K562 (cell line): ENCODE measurements at regions not wholly inside any gene's neighbourhood (a gene's known extent, or its start where the extent isn't known, plus 50 kb on each side); places are given as distances from the start of the nearest gene placed in this dataset.

ENCODE experiments used
- ATAC-seq: fragments of 200-7000 bp; cut with Tn5 transposase; 3 replicates; pipeline ENCODE4 v1.9.1; 2020; ENCODE audit warnings: moderate library complexity
- BruUV-seq: library from RNA; stranded (reverse); fragments of 400-500 nt; replicated peaks from 2 replicates; lab custom pipeline; 2021; lab: Mats Ljungman, UMichigan
- CTCF ChIA-PET: fragments of 300-600 bp; formaldehyde crosslinking; extraction: SDS; loops from one replicate; lab custom pipeline; 2021; ENCODE audit warnings: low intra/inter-chr PET ratio; lab: Yijun Ruan, JAX
- POLR2A ChIA-PET: fragments of 300-600, 350-650 bp; sonication (Branson Sonifier 250); formaldehyde crosslinking; extraction: SDS; loops from one replicate; lab custom pipeline; 2021; ENCODE audit warnings: antibody characterized with exemption, inconsistent platforms; lab: Yijun Ruan, JAX
- DNase-seq, 4 experiments: peaks; one replicate each; pipeline versions ENCODE4 v3.0.0 to v3.0.0-alpha.2; 2011 to 2018; ENCODE audit warnings: low spot score in 3 of 4, mixed read lengths in 3 of 4; ENCODE audit errors: extremely low read depth in 1 of 4
- FAIRE-seq: peaks from 2 replicates; lab custom pipeline; 2011; peaks lifted over from hg19 to GRCh38; lab: Jason Lieb, UNC
- H2AFZ ChIP-seq: 2 replicates; pipeline ENCODE4 v1.6.0; 2011; ENCODE audit warnings: low read depth, low read length, control low read depth, inconsistent platforms
- H3K27ac ChIP-seq: fragments of 200-600 bp; 3 replicates; pipeline ENCODE4 v1.8.0; 2011; ENCODE audit warnings: low read depth, mild to moderate bottlenecking, control low read depth, inconsistent platforms, low read length, moderate library complexity, mixed read lengths; ENCODE audit errors: extremely low read depth
- H3K27me3 ChIP-seq, 2 experiments: fragments of 300-600 bp in 1 of 2; 2 replicates in 1 of 2; 3 replicates in 1 of 2; pipeline versions ENCODE4 v1.6.0 to v1.8.0; 2011; ENCODE audit warnings: inconsistent platforms in 2 of 2, low read length in 2 of 2, mild to moderate bottlenecking in 1 of 2, mixed read lengths in 1 of 2, moderate library complexity in 1 of 2; ENCODE audit not compliant: control insufficient read depth in 2 of 2, insufficient read depth in 2 of 2
- H3K36me3 ChIP-seq: fragments of 300-600 bp; 3 replicates; pipeline ENCODE4 v1.8.0; 2011; ENCODE audit warnings: mild to moderate bottlenecking, low read length, inconsistent platforms; ENCODE audit not compliant: control insufficient read depth, insufficient read depth
- H3K4me1 ChIP-seq, 2 experiments: fragments of 200-600 bp in 1 of 2; replicated peaks in 1 of 2; 2 replicates in 1 of 2; 3 replicates in 1 of 2; pipeline versions ENCODE4 v1.5.1 to v1.8.0; 2011; ENCODE audit warnings: inconsistent platforms in 2 of 2, low read length in 2 of 2, mild to moderate bottlenecking in 1 of 2, mixed read lengths in 1 of 2, moderate library complexity in 1 of 2; ENCODE audit not compliant: control insufficient read depth in 2 of 2, insufficient read depth in 2 of 2
- H3K4me2 ChIP-seq: 2 replicates; pipeline ENCODE4 v1.6.1; 2011; ENCODE audit warnings: low read length, control low read depth, inconsistent platforms, mixed read lengths; ENCODE audit not compliant: insufficient read depth
- H3K4me3 ChIP-seq: fragments of 200-600 bp; sonication (generic), shearing (Covaris generic); 2 replicates; pipeline ENCODE4 v1.5.1; 2016; ENCODE audit warnings: control low read depth, inconsistent platforms
- H3K79me2 ChIP-seq: fragments of 200-600 bp; 3 replicates; pipeline ENCODE4 v1.8.0; 2011; ENCODE audit warnings: low read length, inconsistent platforms; ENCODE audit not compliant: control insufficient read depth, insufficient read depth
- H3K9ac ChIP-seq, 2 experiments: 2 replicates each; pipeline versions ENCODE4 v1.6.0 to v1.6.1; 2011; ENCODE audit warnings: low read depth in 2 of 2, low read length in 2 of 2, control low read depth in 1 of 2, inconsistent platforms in 1 of 2, mild to moderate bottlenecking in 1 of 2, mixed read lengths in 1 of 2; ENCODE audit not compliant: insufficient read depth in 1 of 2
- H3K9me1 ChIP-seq: one replicate; pipeline ENCODE4 v1.6.0; 2011; ENCODE audit warnings: inconsistent platforms, mild to moderate bottlenecking, low read length, moderate library complexity; ENCODE audit not compliant: control insufficient read depth, insufficient read depth
- H3K9me3 ChIP-seq: replicated peaks from 2 replicates; pipeline ENCODE4 v1.5.1; 2011; ENCODE audit warnings: low read depth, low read length, inconsistent platforms; ENCODE audit not compliant: control insufficient read depth, insufficient read depth
- H4K20me1 ChIP-seq: replicated peaks from 2 replicates; pipeline ENCODE4 v1.6.1; 2011; ENCODE audit warnings: low read length, inconsistent platforms, mixed read lengths; ENCODE audit not compliant: control insufficient read depth, insufficient read depth
- CCNT2 ChIP-seq: IDR thresholded peaks from 2 replicates; pipeline ENCODE4 v1.6.1; 2011; ENCODE audit warnings: borderline replicate concordance, low read depth, mild to moderate bottlenecking, moderate library complexity, mixed read lengths, low read length; ENCODE audit not compliant: insufficient read length; ENCODE audit errors: extremely low read depth
- NELFE ChIP-seq: IDR thresholded peaks from 2 replicates; pipeline ENCODE4 v1.6.1; 2011; ENCODE audit warnings: mild to moderate bottlenecking; ENCODE audit not compliant: insufficient read depth, insufficient read length
- PBX2 ChIP-seq, 2 experiments: IDR thresholded peaks in 1 of 2; conservative IDR thresholded peaks in 1 of 2; 2 replicates each; pipeline ENCODE4 v1.6.1; 2016; ENCODE audit warnings: low read depth in 2 of 2, mild to moderate bottlenecking in 1 of 2, missing compliant biosample characterization in 1 of 2, missing genetic modification characterization in 1 of 2, moderate library complexity in 1 of 2
- PHF21A ChIP-seq: fragments of 450-650 bp; IDR thresholded peaks from 2 replicates; pipeline ENCODE4 v1.6.1; 2017; ENCODE audit warnings: low read depth, borderline replicate concordance
- RAD51 ChIP-seq: fragments of 450-650 bp; IDR thresholded peaks from 2 replicates; pipeline ENCODE4 v1.7.1; 2016; ENCODE audit warnings: low read depth, mild to moderate bottlenecking, borderline replicate concordance
- SLC30A9 ChIP-seq: fragments of 250-450 bp; sonication (Bioruptor Pico); IDR thresholded peaks from 2 replicates; pipeline ENCODE4 v1.8.0; 2022; ENCODE audit warnings: mild to moderate bottlenecking, moderate library complexity
- SREBF2 ChIP-seq: sonication (generic); formaldehyde crosslinking; IDR thresholded peaks from 2 replicates; pipeline ENCODE4 v1.4.0; 2020; ENCODE audit warnings: mild to moderate bottlenecking, missing genetic modification reagents
- TAF15 ChIP-seq: fragments of 200-400 bp; formaldehyde crosslinking; IDR thresholded peaks from 2 replicates; pipeline ENCODE4 v1.6.1; 2017; ENCODE audit warnings: mild to moderate bottlenecking, low read depth, low read length, moderate library complexity
- TCF7L2 ChIP-seq: fragments of 150-350 bp; IDR thresholded peaks from 2 replicates; pipeline ENCODE4 v1.6.1; 2016; ENCODE audit warnings: low read depth, mild to moderate bottlenecking, low read length, moderate library complexity
- ZNF134 ChIP-seq: fragments of 250-450 bp; sonication (Bioruptor Pico); conservative IDR thresholded peaks from 2 replicates; pipeline ENCODE4 v1.4.0; 2020
- ZNF561 ChIP-seq: fragments of 450-650 bp; formaldehyde crosslinking; conservative IDR thresholded peaks from 2 replicates; pipeline ENCODE4 v1.4.0; 2020; ENCODE audit warnings: mild to moderate bottlenecking, moderate library complexity
- WGBS: fragments of 100-300 bp; shearing (Covaris generic); methylation state at CpG from one replicate; pipeline ENCODE4 v1.1.6; 2016; ENCODE audit warnings: low coverage, mixed read lengths; ENCODE audit not compliant: insufficient coverage; ENCODE audit errors: missing lambda C conversion rate; 5-methylcytosine and 5-hydroxymethylcytosine counted together
- in situ Hi-C: fragments of 300-500 bp; cut with MboI; formaldehyde crosslinking; loops from 4 replicates; pipeline ENCODE4 v1.15.0; 2018; ENCODE audit warnings: inconsistent platforms, mixed read lengths
- intact Hi-C: fragments of 100-400 bp; cut with micrococcal nuclease; formaldehyde crosslinking; loops from 2 replicates; pipeline ENCODE4 v1.14.2; 2022

- FAIRE-seq = no peak
- ATAC-seq = no peak
- Histone ChIP-seq H3K9me1 (no peaks in the 10 kb centered on the region), H3K36me3 (no peaks in the 10 kb centered on the region), H3K27ac (no peak overlapping the region), H3K9me3 (no peaks in the 10 kb centered on the region), H3K9ac (no peak overlapping the region), H3K4me3 (no peak overlapping the region), H3K4me1 (no peaks in the 10 kb centered on the region), H4K20me1 (no peaks in the 10 kb centered on the region), H2AFZ (no peak overlapping the region), H3K79me2 (no peaks in the 10 kb centered on the region), H3K27me3 (no peaks in the 10 kb centered on the region), H3K4me2 (no peak overlapping the region)
- in situ Hi-C loops (no loop called here), intact Hi-C loops (no loop called here)
- CTCF ChIA-PET = no interaction called here
- DNase-seq = no peak
- POLR2A ChIA-PET = no interaction called here
- no TSS peak for BruUV-seq
- TF ChIP-seq ZNF134 (CRISPR knock-in tag) = no peak
- TF ChIP-seq TAF15 = no peak
- no peak for TF ChIP-seq PHF21A
- TF ChIP-seq NELFE = no peak
- no peak for TF ChIP-seq ZNF561 (CRISPR knock-in tag)
- no peak for TF ChIP-seq CCNT2
- no peak for TF ChIP-seq SLC30A9 (CRISPR knock-in tag)
- no peak for TF ChIP-seq TCF7L2
- no peak for TF ChIP-seq SREBF2
- no peak for TF ChIP-seq RAD51
- TF ChIP-seq PBX2 (CRISPR knock-in tag; IDR thresholded peaks at IDR 0.05; ENCODE audit: low read depth) = no peak
- no peak for TF ChIP-seq PBX2 (tag; conservative IDR thresholded peaks at IDR 0.05; ENCODE audit: low read depth)
- WGBS = 1% methylated on average over 4 of the region's 4 CpGs
Observed at GRCh38 chr12:97022536-97023230, 115.6 kb downstream of the NEDD1 start.
